ENCODE measurements at regions not wholly inside any gene's neighbourhood (a gene's known extent, or its start where the extent isn't known, plus 50 kb on each side); places are given as distances from the start of the nearest gene placed in this dataset.

DNA sequence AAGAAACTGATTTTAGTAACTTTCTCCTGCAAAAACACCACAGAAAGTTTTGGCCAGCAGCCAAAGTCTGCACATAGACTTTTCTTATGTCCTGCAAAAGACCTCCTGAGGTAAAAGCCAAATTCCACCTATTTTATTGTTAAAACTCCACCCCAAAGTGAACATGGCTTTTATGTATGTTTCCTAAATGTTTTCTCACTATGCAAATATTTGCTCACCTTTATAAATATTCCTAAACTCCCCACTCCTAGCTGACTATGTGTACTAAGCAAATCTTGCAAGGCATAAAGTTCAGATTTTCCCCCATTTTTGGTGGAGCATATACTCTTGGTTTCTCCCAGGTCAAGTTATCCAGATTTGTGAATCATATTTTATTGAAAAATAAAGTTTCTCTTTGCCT, 446.2 kb downstream of the DNAH5 start:
- H3K4me1 ChIP-seq, result no peaks in the 10 kb centered on the region
- H3K27ac ChIP-seq, result no peak overlapping the region
- H3K27me3 ChIP-seq, result no peaks in the 10 kb centered on the region
- ATAC-seq (ENCODE audit: low FRiP score in 2 of 2) (no peak), DNase-seq (no peak)
- no peaks in the 10 kb centered on the region for H3K36me3 ChIP-seq
- H3K9me3 ChIP-seq, result no peaks in the 10 kb centered on the region
- no peak overlapping the region for H3K4me3 ChIP-seq
- TF ChIP-seq POLR2AphosphoS5 (IDR thresholded peaks at IDR 0.05) (no peak), EP300 (IDR thresholded peaks at IDR 0.05) (no peak), POLR2A (IDR thresholded peaks at IDR 0.05) (no peak)
- TF ChIP-seq, protein P1, sequence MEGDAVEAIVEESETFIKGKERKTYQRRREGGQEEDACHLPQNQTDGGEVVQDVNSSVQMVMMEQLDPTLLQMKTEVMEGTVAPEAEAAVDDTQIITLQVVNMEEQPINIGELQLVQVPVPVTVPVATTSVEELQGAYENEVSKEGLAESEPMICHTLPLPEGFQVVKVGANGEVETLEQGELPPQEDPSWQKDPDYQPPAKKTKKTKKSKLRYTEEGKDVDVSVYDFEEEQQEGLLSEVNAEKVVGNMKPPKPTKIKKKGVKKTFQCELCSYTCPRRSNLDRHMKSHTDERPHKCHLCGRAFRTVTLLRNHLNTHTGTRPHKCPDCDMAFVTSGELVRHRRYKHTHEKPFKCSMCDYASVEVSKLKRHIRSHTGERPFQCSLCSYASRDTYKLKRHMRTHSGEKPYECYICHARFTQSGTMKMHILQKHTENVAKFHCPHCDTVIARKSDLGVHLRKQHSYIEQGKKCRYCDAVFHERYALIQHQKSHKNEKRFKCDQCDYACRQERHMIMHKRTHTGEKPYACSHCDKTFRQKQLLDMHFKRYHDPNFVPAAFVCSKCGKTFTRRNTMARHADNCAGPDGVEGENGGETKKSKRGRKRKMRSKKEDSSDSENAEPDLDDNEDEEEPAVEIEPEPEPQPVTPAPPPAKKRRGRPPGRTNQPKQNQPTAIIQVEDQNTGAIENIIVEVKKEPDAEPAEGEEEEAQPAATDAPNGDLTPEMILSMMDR (IDR thresholded peaks at IDR 0.05), result no peak

- Histone ChIP-seq H3K36me3 (no peaks in the 10 kb centered on the region), H3K4me3 (no peak overlapping the region), H3K27me3 (no peaks in the 10 kb centered on the region), H3K4me1 (no peaks in the 10 kb centered on the region), H3K9me3 (no peaks in the 10 kb centered on the region), H3K27ac (no peak overlapping the region)
- no peak for DNase-seq
- WGBS, 2 donors, result 67 to 81% methylated on average over 8 of the region's 8 CpGs
- ATAC-seq (ENCODE audit: low FRiP score in 2 of 2), result no peak
- TF ChIP-seq, protein P1 (IDR thresholded peaks at IDR 0.05), result no peak
- TF ChIP-seq EP300 (IDR thresholded peaks at IDR 0.05), result no peak
- TF ChIP-seq POLR2A (IDR thresholded peaks at IDR 0.05), result no peak
- TF ChIP-seq POLR2AphosphoS5 (IDR thresholded peaks at IDR 0.05), result no peak
These were observed 456.1 kb downstream of the DNAH5 start for GRCh38 chr5:13488254-13488931.

DNA sequence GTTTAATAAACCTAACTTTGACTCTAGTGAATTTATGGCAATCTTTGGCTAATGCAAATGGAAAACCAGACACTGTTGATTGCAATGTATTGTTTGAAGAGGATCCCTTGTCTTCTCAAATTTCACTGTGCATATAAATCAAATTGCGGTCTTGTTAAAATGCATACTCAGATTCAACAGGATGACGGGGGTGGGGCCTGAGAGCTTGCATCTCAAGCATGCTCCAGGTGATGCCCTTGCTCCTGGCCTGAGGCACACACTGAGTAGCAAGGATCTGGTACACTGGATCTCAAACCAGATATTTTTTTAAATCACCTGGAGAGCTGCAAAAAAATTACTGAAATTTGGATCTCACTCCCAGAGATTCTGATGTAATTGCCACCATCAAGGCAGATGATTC, 463.7 kb downstream of the DNAH5 start:
- Histone ChIP-seq H3K4me1 (no peaks in the 10 kb centered on the region), H3K27me3 (no peaks in the 10 kb centered on the region), H3K27ac (no peak overlapping the region), H3K4me3 (no peak overlapping the region), H3K9me3 (no peaks in the 10 kb centered on the region), H3K36me3 (no peaks in the 10 kb centered on the region)
- TF ChIP-seq EP300 (IDR thresholded peaks at IDR 0.05) (no peak), POLR2AphosphoS5 (IDR thresholded peaks at IDR 0.05) (no peak), POLR2A (IDR thresholded peaks at IDR 0.05) (no peak)
- TF ChIP-seq, protein P1 (IDR thresholded peaks at IDR 0.05), result no peak
- WGBS, 2 donors, result 69 to 80% methylated on average over 2 of the region's 2 CpGs
- DNase-seq, result no peak
- ATAC-seq (ENCODE audit: low FRiP score in 2 of 2), result no peak

GRCh38 chr5:13478831-13479465, 465.5 kb downstream of the DNAH5 start:
- no peak overlapping the region for H3K4me3 ChIP-seq
- H3K36me3 ChIP-seq, result no peaks in the 10 kb centered on the region
- DNase-seq (no peak), ATAC-seq (ENCODE audit: low FRiP score in 2 of 2) (peak in 1 of 2 donors; percentile 63)
- no peaks in the 10 kb centered on the region for H3K9me3 ChIP-seq
- TF ChIP-seq POLR2A (IDR thresholded peaks at IDR 0.05), result no peak
- TF ChIP-seq POLR2AphosphoS5 (IDR thresholded peaks at IDR 0.05), result no peak
- TF ChIP-seq, protein P1 (IDR thresholded peaks at IDR 0.05), result peak in 4 of 6 experiments; percentile 9 to 25 (median 17)
- no peak for TF ChIP-seq EP300 (IDR thresholded peaks at IDR 0.05)
- H3K4me1 ChIP-seq, result no peaks in the 10 kb centered on the region
- H3K27ac ChIP-seq, result no peak overlapping the region
- 27 to 35% methylated on average over 9 of the region's 9 CpGs for WGBS, 2 donors
- H3K27me3 ChIP-seq, result no peaks in the 10 kb centered on the region

All from upper lobe of left lung (tissue), 6 donors.